Parathyroid adenoma (tissue), 2 donors: ENCODE measurements at regions not wholly inside any gene's neighbourhood (a gene's known extent, or its start where the extent isn't known, plus 50 kb on each side); places are given as distances from the start of the nearest gene placed in this dataset.

ENCODE experiments used
- H2AFZ ChIP-seq: fragments of 300-600 bp; sonication (generic); one replicate; pipeline ENCODE4 v1.7.0; 2017; ENCODE audit warnings: antibody characterized with exemption, mild to moderate bottlenecking
- H3K27ac ChIP-seq: fragments of 300-600 bp; sonication (generic); one replicate; pipeline ENCODE4 v1.7.0; 2017
- H3K27me3 ChIP-seq: fragments of 300-600 bp; sonication (generic); one replicate; pipeline ENCODE4 v1.7.0; 2017; ENCODE audit warnings: low read length; ENCODE audit not compliant: control insufficient read depth, insufficient read depth
- H3K36me3 ChIP-seq: fragments of 300-600 bp; sonication (generic); one replicate; pipeline ENCODE4 v1.7.0; 2017; ENCODE audit warnings: low read length; ENCODE audit not compliant: control insufficient read depth, insufficient read depth
- H3K4me1 ChIP-seq: fragments of 300-600 bp; sonication (generic); one replicate; pipeline ENCODE4 v1.7.0; 2017; ENCODE audit warnings: control low read depth
- H3K4me2 ChIP-seq: fragments of 300-600 bp; sonication (generic); one replicate; pipeline ENCODE4 v1.7.0; 2017; ENCODE audit warnings: low read length
- H3K4me3 ChIP-seq: fragments of 300-600 bp; sonication (generic); one replicate; pipeline ENCODE4 v1.7.0; 2017; ENCODE audit warnings: low read depth, low read length
- H3K79me2 ChIP-seq: fragments of 300-600 bp; sonication (generic); one replicate; pipeline ENCODE4 v1.7.0; 2017; ENCODE audit warnings: control low read depth
- H3K9ac ChIP-seq: fragments of 300-600 bp; sonication (generic); one replicate; pipeline ENCODE4 v1.7.0; 2017; ENCODE audit warnings: mild to moderate bottlenecking
- H3K9me3 ChIP-seq: fragments of 300-600 bp; sonication (generic); one replicate; pipeline ENCODE4 v1.7.0; 2017; ENCODE audit warnings: low read length; ENCODE audit not compliant: control insufficient read depth
- TF ChIP-seq, protein P1 (sequence below): fragments of 300-600 bp; sonication (generic); IDR thresholded peaks from one replicate; pipeline ENCODE4 v1.7.0; 2017; ENCODE audit warnings: antibody characterized with exemption, mild to moderate bottlenecking
- donor health status: primary hyperparathyroidism.

- H3K27me3 ChIP-seq = no peaks in the 10 kb centered on the region
- no peak overlapping the region for H3K4me3 ChIP-seq
- no peaks in the 10 kb centered on the region for H3K79me2 ChIP-seq
- TF ChIP-seq, protein P1, sequence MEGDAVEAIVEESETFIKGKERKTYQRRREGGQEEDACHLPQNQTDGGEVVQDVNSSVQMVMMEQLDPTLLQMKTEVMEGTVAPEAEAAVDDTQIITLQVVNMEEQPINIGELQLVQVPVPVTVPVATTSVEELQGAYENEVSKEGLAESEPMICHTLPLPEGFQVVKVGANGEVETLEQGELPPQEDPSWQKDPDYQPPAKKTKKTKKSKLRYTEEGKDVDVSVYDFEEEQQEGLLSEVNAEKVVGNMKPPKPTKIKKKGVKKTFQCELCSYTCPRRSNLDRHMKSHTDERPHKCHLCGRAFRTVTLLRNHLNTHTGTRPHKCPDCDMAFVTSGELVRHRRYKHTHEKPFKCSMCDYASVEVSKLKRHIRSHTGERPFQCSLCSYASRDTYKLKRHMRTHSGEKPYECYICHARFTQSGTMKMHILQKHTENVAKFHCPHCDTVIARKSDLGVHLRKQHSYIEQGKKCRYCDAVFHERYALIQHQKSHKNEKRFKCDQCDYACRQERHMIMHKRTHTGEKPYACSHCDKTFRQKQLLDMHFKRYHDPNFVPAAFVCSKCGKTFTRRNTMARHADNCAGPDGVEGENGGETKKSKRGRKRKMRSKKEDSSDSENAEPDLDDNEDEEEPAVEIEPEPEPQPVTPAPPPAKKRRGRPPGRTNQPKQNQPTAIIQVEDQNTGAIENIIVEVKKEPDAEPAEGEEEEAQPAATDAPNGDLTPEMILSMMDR = no peak
- H3K9ac ChIP-seq = no peak overlapping the region
- no peak overlapping the region for H3K4me2 ChIP-seq
- H3K9me3 ChIP-seq = no peaks in the 10 kb centered on the region
- H2AFZ ChIP-seq = no peak overlapping the region
- H3K4me1 ChIP-seq = no peaks in the 10 kb centered on the region
- H3K36me3 ChIP-seq = no peaks in the 10 kb centered on the region
- no peak overlapping the region for H3K27ac ChIP-seq
These were observed 133.2 kb upstream of the TOPAZ1 start for GRCh38 chr3:44108481-44108880.

DNA sequence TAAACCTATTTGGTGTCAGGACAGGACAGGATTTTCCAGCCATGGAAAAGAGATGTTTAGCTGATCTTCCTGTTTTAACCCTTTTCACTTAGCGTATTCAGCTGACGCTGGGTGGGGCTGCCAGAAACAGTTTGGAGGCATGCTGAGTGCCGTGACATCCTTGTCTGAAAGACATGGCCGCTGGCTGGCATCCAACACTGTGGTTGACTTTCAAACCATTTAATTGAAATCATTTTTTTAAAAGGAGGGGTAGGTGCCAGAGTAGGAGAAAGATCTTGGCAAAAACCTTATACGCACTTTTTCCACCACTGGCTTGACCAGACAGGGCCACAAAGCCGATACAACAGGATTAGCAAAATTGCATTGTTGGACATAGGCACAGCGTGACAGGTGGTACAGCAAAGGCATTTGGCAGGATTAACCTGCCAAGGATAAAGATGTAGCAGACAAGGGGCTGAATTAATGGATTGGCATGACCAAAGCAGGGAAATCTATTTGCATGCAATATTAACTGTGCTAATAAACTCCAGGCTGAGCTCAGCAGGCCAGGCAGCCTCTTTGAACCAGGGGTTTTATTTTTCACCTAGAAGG lies 131.8 kb upstream of the TOPAZ1 start:
- Histone ChIP-seq H3K36me3 (no peaks in the 10 kb centered on the region), H3K27ac (no peak overlapping the region), H3K4me1 (no peaks in the 10 kb centered on the region), H3K9ac (no peak overlapping the region), H3K4me2 (no peak overlapping the region), H3K27me3 (no peaks in the 10 kb centered on the region), H3K4me3 (no peak overlapping the region), H3K9me3 (no peaks in the 10 kb centered on the region), H2AFZ (no peak overlapping the region), H3K79me2 (no peaks in the 10 kb centered on the region)
- TF ChIP-seq, protein P1 = no peak

DNA sequence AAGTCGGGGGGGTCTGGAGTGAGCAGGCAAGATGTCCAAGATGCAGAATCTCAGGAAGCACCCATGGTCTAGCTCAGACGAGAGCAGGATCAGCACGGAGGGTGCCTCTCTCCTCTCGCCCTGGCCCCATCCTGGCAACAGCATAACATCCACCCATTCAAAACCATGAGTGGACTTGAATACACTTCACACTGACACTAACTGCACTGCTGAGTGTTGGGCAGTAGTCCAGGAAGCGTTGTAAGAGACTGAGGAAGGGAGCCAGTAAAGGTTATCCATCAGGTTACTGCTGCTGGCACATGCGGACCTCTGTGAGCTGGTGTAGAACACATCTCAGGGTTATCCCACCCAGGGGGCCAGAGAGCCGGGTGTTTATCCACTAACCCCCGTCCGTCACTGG lies 131.0 kb upstream of the TOPAZ1 start:
- no peaks in the 10 kb centered on the region for H3K9me3 ChIP-seq
- H3K27ac ChIP-seq = no peak overlapping the region
- TF ChIP-seq, protein P1 = no peak
- H3K79me2 ChIP-seq = no peaks in the 10 kb centered on the region
- H2AFZ ChIP-seq = no peak overlapping the region
- no peak overlapping the region for H3K4me2 ChIP-seq
- no peaks in the 10 kb centered on the region for H3K4me1 ChIP-seq
- H3K4me3 ChIP-seq = no peak overlapping the region
- H3K27me3 ChIP-seq = no peaks in the 10 kb centered on the region
- H3K36me3 ChIP-seq = no peaks in the 10 kb centered on the region
- H3K9ac ChIP-seq = no peak overlapping the region

- no peaks in the 10 kb centered on the region for H3K9me3 ChIP-seq
- H3K27me3 ChIP-seq = no peaks in the 10 kb centered on the region
- no peak overlapping the region for H3K9ac ChIP-seq
- H3K4me3 ChIP-seq = no peak overlapping the region
- TF ChIP-seq, protein P1 = no peak
- H2AFZ ChIP-seq = no peak overlapping the region
- H3K4me2 ChIP-seq = no peak overlapping the region
- no peak overlapping the region for H3K27ac ChIP-seq
- no peaks in the 10 kb centered on the region for H3K36me3 ChIP-seq
- H3K79me2 ChIP-seq = no peaks in the 10 kb centered on the region
- H3K4me1 ChIP-seq = no peaks in the 10 kb centered on the region
These were observed 130.2 kb upstream of the TOPAZ1 start for GRCh38 chr3:44111482-44111881.

DNA sequence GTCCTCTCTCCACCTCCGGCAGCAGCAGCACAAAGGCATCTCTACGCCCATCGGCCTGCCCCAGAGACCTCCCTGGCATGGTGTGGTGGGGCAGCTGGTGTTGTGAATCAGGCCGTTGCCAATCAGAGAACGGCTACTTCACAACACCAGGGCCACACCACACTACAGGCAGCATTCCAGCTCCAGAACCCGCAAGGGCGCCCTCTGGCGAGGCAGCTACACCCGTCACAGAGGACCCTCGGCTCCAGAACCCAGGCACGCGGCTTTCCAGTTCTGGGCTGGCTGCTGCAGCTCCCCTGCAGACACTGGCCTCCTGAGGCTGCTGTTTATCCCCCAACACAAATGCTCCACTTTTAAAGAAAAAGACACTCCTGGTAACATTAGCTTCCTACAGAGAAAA lies 127.5 kb upstream of the TOPAZ1 start:
- H3K27ac ChIP-seq = no peak overlapping the region
- no peaks in the 10 kb centered on the region for H3K9me3 ChIP-seq
- no peak overlapping the region for H3K4me2 ChIP-seq
- TF ChIP-seq, protein P1 = peak; percentile 62
- H3K27me3 ChIP-seq = no peaks in the 10 kb centered on the region
- H3K4me1 ChIP-seq = no peaks in the 10 kb centered on the region
- no peak overlapping the region for H3K9ac ChIP-seq
- H2AFZ ChIP-seq = peak overlapping the region; percentile 38
- no peaks in the 10 kb centered on the region for H3K36me3 ChIP-seq
- H3K4me3 ChIP-seq = no peak overlapping the region
- H3K79me2 ChIP-seq = no peaks in the 10 kb centered on the region
